ENCODE measurements at regions not wholly inside any gene's neighbourhood (a gene's known extent, or its start where the extent isn't known, plus 50 kb on each side); places are given as distances from the start of the nearest gene placed in this dataset.

- no peak for DNase-seq (ENCODE audit: low spot score)
These were observed 109.5 kb downstream of the INHBB start for GRCh38 chr2:120455390-120455789.

GRCh38 chr2:120456867-120457266 is 110.9 kb downstream of the INHBB start:
- DNase-seq (ENCODE audit: low spot score): no peak

GRCh38 chr2:120460511-120460910 is 114.6 kb downstream of the INHBB start:
- DNase-seq (ENCODE audit: low spot score): no peak

GRCh38 chr2:120461092-120461491 is 115.2 kb downstream of the INHBB start:
- no peak for DNase-seq (ENCODE audit: low spot score)

GRCh38 chr2:120461546-120462537 is 115.9 kb downstream of the INHBB start:
- no peak for DNase-seq (ENCODE audit: low spot score)

- no peak for DNase-seq (ENCODE audit: low spot score)
These were observed 117.6 kb downstream of the INHBB start for GRCh38 chr2:120463527-120463926.

GRCh38 chr2:120463996-120464395 is 118.1 kb downstream of the INHBB start:
- DNase-seq (ENCODE audit: low spot score): no peak

- no peak for DNase-seq (ENCODE audit: low spot score)
These were observed 118.6 kb downstream of the INHBB start for GRCh38 chr2:120464448-120464931.

- no peak for DNase-seq (ENCODE audit: low spot score)
These were observed 119.2 kb downstream of the INHBB start for GRCh38 chr2:120465012-120465700.

GRCh38 chr2:120465701-120465988 is 119.7 kb downstream of the INHBB start:
- no peak for DNase-seq (ENCODE audit: low spot score)

GRCh38 chr2:120465989-120466703 is 120.2 kb downstream of the INHBB start:
- DNase-seq (ENCODE audit: low spot score): no peak

- no peak for DNase-seq (ENCODE audit: low spot score)
These were observed 120.7 kb downstream of the INHBB start for GRCh38 chr2:120466704-120467054.

- no peak for DNase-seq (ENCODE audit: low spot score)
These were observed 122.2 kb downstream of the INHBB start for GRCh38 chr2:120468136-120468535.

- DNase-seq (ENCODE audit: low spot score): no peak
These were observed 123.5 kb downstream of the INHBB start for GRCh38 chr2:120469426-120469825.

- no peak for DNase-seq (ENCODE audit: low spot score)
These were observed 124.4 kb downstream of the INHBB start for GRCh38 chr2:120470041-120470965.

- DNase-seq (ENCODE audit: low spot score): no peak
These were observed 125.2 kb downstream of the INHBB start for GRCh38 chr2:120471166-120471565.

GRCh38 chr2:120472031-120472430 is 126.1 kb downstream of the INHBB start:
- no peak for DNase-seq (ENCODE audit: low spot score)

GRCh38 chr2:120472891-120473309 is 127.0 kb downstream of the INHBB start:
- DNase-seq (ENCODE audit: low spot score): no peak

- no peak for DNase-seq (ENCODE audit: low spot score)
These were observed 127.8 kb downstream of the INHBB start for GRCh38 chr2:120473522-120474271.

- no peak for DNase-seq (ENCODE audit: low spot score)
These were observed 128.6 kb downstream of the INHBB start for GRCh38 chr2:120474486-120474885.

GRCh38 chr2:120476141-120476540 is 130.2 kb downstream of the INHBB start:
- no peak for DNase-seq (ENCODE audit: low spot score)
